A673 (cell line): ENCODE measurements at regions not wholly inside any gene's neighbourhood (a gene's known extent, or its start where the extent isn't known, plus 50 kb on each side); places are given as distances from the start of the nearest gene placed in this dataset.

Source experiments
- EZH2 ChIP-seq: fragments of 200-600 bp; sonication (generic); IDR thresholded peaks from 2 replicates; pipeline ENCODE4 v1.6.1; 2017; ENCODE audit warnings: borderline replicate concordance, low read depth, mild to moderate bottlenecking, mixed read lengths, antibody characterized with exemption, low read length; ENCODE audit not compliant: poor library complexity, severe bottlenecking
- TF ChIP-seq, protein P1 (sequence below): fragments of 300-800, 200-600 bp; sonication (generic); conservative IDR thresholded peaks from 2 replicates; pipeline ENCODE4 v1.5.1; 2017; ENCODE audit warnings: low read depth, mild to moderate bottlenecking, antibody characterized with exemption, low read length, moderate library complexity, mixed read lengths

DNA sequence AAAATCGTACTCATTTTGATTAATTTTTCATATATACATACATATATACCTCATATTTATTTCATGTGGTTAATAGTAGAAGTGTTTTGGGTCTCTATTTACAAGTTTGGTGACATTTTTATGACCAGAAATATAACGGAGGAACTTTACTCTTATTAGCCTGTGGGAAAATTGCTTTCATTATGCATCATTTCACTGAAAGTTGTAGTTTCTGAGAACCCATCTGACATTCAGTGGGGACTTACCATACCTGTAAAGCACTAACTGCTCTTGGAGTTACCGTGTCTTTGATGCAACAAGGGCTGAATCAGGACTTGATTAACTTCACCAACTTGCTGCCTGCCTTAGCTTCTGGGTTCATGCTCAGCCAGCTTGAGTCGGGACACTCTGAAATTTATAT is 49.9 kb upstream of the ITPKB start:
- TF ChIP-seq, protein P1, sequence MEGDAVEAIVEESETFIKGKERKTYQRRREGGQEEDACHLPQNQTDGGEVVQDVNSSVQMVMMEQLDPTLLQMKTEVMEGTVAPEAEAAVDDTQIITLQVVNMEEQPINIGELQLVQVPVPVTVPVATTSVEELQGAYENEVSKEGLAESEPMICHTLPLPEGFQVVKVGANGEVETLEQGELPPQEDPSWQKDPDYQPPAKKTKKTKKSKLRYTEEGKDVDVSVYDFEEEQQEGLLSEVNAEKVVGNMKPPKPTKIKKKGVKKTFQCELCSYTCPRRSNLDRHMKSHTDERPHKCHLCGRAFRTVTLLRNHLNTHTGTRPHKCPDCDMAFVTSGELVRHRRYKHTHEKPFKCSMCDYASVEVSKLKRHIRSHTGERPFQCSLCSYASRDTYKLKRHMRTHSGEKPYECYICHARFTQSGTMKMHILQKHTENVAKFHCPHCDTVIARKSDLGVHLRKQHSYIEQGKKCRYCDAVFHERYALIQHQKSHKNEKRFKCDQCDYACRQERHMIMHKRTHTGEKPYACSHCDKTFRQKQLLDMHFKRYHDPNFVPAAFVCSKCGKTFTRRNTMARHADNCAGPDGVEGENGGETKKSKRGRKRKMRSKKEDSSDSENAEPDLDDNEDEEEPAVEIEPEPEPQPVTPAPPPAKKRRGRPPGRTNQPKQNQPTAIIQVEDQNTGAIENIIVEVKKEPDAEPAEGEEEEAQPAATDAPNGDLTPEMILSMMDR: no peak
- TF ChIP-seq EZH2: no peak
